GM19467 (cell line): ENCODE measurements at regions not wholly inside any gene's neighbourhood (a gene's known extent, or its start where the extent isn't known, plus 50 kb on each side); places are given as distances from the start of the nearest gene placed in this dataset.

Source experiments
- ATAC-seq: cut with Tn5 transposase; IDR thresholded peaks from one replicate; pipeline ENCODE4 v1.9.1; 2021; ENCODE audit warnings: mild to moderate bottlenecking, moderate library complexity; ENCODE audit not compliant: unreplicated experiment

DNA sequence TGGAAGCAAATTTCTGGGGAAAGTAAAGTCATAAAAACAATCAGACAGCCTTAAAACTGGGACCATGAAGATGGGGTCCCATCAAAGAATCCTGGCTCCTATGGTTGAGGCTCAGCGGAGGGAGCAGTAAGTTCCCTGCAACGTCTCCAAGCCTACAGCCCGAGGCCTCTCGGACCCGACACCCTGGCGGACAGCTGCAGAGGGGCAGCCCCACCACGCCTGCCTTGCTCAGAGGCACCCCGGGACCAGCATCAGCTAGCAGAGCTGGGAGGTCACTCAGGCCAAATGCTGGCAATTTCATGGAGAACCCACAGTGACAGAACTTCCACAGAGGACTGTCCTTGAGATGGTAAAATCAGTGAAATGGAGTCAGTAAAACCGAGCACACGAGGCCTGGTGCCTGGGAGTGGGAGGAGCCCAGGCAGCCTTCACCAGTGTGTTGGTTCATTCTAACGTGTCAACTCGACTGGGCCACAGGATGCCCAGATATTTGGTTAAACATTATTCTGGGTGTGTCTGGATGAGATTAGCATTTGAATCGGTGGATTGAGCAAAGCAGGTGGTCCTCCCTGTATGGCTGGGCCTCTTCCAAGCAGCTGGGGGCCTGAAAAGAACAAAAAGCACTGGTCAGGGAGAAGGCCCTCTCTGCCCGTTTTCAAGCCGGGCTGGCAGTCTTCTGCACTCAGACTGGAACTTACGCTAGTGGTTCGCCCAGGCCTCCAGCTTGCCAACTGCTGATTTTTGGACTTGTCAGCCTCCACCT is 96.2 kb upstream of the INSIG1 start:
- ATAC-seq, result no peak

DNA sequence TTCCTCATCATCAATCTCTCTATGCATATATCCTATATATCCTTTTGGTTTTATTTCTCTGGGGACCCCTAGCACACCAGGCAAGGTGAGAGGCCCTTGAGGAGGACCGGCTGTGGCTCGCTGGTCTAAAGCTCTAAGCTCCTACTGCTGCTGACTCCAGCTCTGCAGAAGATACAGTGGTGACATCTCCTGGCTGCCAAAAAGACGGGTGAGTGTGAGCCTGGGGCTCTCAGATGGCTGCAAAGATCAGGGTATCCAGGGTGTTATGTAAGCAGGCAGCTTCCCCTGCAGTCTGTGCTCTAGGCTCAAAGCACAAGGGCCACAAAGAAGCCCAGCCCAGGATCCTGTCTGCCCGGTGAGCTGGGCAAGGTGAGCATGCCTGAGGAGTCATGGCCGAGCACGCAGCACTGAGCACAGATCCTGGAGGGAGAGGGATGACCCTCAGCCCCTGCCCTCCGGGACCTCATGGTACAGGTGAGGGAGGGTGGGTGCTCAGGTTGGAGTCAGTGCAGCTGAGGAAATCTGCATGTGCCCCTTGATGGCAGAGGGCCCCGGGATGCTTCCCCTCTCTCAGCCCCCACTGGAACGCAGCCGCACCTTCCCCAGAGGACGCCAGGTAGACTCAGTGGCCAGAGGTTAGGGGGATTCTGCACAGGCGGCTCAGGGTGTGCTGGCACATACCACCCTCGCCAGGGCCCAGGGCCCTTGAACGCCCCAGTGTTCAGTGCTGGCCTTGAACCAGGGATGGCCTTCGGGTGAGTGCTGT is 95.4 kb upstream of the INSIG1 start:
- ATAC-seq, result no peak

DNA sequence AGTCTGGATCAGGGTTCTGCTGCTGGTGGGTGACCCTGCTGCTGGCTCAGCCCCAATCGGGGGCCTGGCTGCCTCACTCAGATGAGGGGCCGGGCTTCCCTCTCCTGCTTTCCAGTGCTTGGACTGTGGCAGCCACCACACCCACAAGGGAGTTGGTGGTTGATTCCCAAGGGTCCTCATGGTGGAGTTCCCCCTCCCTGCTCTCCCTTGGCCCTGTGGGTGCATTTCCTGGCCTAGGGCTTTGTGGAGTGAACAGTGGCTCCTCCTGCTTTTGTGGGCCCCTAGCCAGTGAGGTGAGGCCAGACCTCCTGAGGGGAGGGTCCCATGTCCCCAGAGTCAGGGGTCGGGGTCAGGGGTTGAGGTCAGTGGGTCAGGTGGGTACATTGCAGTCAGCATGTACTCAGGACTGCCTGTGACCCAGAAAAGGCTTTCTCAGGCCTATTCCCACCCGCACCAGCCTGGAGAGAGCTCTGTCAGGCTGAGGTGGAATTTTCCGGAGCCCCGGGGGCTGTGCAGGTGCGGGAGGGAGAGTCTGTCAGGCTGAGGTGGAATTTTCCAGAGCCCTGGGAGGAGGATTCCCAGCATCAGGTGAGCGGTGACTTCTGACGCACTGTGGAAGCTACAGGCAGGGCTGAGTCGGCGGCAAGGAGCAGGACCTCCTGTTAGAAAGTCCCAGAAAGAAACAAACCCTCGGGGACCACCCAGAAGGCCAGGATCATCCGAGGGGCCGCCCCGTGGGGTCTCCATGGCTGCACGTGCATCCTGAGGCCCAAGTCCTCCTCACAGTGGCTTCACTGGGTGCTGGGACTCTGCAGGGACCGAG is 94.4 kb upstream of the INSIG1 start:
- ATAC-seq, result no peak

DNA sequence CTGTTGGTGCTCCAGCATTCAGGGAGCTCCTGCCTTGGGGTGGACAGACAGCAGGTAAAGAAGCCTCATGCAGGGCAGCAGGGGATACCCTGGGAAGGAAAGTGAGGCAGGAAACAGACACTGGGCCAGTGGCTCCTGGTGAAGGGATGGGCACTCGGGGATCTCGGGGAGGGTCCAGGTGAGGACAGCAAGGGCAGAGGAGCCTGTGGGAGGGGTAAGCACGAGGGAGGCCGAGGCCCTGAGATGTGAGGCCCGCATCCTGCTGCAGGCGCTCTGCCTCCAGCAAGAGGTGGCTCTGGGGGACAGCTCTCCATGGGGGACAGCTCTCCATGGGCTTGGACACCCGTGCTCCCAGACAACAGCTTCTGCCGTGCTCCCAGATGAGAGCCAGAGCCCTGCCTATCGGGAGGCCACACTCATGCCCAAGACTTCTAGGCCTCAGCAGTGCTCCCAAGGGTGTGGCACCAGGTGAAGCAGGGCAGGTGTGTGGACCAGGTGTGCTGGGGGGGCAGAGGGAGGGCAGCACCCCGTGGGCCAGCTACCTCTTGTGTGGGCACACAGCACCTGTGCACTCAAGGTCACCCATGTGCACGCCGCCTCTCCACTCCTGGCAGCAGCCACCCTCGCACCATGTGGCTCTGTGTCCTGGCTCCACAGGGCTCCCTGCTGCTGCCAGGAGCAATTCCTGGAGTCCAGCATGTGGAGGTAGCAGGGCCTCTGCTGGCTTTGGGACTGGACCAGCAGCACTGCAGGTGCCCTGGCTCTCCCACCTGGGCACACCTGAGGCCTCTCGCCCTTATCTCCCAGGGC is 93.6 kb upstream of the INSIG1 start:
- ATAC-seq, result no peak

DNA sequence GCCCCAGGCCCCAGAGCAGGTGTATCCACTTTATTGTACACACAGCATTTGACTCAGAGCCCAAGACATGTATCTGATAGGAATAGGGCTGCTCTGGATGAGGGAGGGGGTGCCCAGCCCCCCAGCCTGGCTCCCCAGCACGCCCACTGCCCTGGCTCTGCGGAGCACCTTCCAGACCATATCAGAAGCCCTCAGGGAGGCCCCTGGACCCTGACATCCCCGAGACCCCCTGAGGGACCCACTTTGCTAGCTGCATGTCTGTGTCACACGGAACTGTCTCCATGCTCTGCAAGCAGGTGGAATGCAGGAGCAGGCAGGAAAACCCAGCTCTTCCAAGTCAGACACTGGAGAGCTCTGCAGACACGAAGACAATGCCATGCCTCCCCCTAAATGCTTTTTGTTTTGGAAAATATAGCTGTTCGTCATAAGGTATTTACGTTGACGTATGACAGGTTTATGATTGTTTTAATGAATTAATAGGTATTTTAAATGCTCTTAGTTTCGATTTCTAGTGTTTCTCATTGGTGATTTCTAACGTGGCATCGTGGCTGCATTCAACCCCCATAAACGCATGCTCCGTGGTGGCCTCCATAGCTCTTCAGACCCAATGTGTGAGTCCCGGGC is 92.8 kb upstream of the INSIG1 start:
- ATAC-seq, result no peak

DNA sequence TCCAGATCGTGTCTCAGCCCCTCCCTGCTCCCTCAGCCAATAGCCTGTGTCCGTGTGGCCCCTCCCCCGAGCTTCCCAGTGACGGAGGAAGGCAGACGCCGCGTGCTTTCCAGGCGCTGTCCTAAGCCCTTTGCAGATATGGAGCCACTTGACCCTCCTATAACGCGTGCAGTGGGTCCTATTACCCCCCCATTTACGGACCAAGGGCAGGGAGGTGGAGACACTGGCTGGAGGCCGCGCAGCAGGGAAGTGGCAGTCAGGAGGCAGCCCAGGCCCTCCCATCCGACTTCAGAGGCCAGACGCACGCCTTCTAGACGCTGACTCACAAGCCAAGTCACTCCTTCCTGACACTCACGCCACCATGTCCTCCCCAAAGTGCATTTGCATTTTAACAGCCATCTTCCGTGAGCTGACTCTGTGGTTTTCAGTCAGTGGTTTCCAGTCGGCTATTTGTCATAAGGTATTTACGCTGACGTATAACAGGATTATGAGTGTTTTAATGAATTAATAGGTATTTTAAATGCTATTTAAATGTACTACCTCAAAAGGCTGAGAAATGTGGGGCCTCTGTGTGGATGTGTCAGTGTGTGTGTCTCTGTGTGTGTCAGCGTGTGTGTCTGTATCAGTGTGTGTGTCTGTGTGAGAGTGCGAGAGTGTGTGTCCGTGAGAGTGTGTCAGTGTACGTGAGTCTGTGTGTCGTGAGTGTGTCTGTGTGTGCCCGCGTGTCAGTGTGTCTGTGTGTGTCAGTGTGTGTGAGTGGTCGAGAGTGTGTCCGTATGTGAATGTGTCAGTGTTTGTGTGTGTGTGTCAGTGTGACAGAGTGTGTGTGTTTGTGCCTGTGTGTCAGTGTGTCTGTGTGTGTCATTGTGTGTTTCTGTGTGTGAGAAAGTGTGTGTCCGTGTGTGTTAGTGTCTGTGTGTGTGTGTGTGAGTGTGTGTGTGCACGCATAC is 92.0 kb upstream of the INSIG1 start:
- ATAC-seq, result peak; percentile 83

DNA sequence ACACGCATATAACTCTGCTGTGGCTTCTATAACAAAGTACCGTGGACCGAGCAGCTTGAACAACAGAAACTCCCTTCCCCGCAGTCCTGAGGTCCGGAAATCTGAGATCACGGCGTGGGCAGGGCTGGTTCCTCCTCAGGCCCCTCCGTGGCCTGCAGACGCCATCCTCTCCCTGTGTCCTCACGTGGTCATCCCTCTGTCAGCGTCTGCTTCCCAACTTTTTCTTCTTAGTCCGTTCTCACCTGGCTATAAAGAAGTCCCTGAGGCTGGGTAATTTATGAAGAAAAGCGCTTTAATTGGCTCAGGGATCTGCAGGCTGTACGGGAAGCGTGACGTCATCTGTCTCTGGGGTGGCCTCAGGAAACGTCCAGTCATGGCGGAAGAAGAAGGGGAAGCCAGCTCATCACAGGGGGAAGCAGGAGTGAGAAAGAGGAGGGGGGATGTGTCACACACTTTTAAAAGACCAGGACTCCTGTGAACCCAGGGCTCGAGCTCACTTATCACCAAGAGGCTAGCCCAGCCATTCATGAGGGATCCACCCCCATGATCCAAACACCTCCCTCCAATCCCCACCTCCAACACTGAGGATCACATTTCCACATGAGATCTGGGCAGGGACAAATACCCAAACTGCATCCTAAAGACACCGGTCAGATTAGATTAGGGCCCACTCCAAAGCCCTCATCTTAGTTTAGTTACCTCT is 91.2 kb upstream of the INSIG1 start:
- ATAC-seq, result peak; percentile 31

DNA sequence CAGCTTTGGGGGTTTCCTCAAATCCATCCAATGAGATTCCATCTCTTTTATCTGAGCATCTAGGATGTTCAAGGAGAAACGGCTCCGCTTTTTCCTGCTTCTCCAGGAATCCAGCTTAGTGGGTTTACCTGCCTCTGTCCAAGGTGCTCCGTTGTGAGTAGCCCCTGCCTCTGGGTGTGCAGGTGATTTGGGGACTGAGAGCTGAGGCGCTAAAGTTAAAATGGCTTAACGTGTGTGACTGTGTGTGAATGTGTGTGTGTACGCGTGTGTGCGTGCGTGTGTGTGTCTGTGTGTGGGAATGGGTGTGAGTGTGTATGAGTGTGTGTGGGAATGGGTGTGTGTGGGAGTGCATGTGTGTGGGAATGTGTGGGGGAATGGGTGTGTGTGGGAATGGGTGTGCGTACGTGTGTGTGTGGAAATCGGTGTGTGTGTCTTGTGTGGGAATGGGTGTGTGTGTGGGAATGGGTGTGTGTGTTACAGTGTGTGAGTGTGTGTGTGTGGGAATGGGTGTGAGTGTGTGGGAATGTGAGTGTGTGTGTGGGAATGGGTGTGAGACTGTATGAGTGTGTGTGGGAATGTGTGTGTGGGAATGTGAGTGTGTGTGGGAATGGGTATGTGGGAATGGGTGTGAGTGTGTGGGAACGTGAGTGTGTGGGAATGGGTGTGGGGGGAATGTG is 90.2 kb upstream of the INSIG1 start:
- no peak for ATAC-seq

DNA sequence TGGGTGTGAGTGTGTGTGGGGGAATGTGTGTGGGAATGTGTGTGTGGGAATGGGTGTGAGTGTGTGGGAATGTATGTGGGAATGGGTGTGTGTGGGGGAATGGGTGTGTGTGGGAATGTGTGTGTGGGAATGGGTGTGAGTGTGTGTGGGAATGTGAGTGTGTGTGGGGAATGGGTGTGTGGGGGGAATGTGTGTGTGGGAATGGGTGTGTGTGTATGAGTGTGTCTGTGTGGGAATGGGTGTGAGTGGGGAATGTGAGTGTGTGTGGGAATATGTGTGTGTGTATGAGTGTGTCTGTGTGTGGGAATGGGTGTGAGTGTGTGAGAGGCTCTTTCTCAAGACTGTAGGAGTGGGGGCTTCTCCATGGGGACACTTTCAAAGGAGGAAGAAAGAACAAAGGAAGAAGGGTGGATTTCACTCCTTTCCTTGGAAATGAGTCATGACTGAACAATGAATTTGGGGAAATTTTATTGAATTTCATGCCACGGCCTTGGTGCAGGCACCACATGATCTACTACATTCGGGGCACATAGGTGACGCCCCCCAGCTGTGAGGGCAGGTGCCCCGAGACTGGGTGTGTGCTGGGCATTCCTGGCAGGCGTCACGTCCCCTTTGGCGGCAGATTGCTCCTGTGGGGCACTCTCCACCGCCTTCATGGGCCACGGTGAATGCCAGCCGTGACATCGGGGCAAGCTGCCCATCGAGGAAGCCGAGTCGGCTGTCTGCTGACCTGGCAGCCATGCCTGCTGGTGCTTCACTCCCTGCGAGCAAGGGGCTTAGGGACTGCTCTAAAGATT is 88.8 kb upstream of the INSIG1 start:
- no peak for ATAC-seq

DNA sequence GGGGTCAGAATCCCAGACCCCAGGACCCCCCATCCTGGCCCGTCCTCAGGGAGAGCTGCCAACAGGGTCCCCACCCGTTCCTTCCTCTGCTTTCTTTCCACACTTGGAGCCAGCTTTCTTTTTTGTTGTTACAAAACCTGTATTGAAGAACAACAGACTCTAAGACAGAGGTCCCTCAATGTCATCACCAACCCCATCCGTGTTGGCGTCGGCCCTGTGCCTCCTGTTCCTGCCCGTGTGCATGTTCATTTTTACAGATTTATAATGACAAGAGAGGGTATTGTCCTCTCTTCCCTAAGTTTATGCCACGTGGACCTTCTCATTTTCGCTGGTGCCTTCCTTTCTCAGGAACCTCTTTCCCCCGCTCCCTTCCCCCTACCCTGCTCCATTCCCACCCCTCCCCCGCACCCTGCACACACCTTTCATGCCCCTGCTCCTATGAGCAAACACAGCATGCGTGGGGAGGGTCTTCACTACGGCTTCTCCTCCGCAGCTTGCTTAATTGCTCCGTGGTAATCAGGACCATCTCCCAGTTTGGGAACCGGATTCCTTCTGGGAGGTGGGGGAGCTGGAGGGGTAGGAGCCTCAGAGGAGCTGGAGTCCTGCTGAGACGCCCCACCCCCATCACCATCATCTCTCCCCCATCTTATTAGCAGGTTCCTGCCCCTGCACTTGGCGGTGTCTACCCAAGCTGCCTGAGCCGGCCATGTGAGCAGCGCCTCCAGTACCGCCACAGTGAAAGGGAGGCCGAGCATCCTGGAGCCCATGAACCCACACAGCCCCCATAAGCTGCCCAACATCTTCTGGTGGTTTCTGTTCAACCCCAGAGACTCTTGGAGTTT is 88.0 kb upstream of the INSIG1 start:
- ATAC-seq, result no peak

DNA sequence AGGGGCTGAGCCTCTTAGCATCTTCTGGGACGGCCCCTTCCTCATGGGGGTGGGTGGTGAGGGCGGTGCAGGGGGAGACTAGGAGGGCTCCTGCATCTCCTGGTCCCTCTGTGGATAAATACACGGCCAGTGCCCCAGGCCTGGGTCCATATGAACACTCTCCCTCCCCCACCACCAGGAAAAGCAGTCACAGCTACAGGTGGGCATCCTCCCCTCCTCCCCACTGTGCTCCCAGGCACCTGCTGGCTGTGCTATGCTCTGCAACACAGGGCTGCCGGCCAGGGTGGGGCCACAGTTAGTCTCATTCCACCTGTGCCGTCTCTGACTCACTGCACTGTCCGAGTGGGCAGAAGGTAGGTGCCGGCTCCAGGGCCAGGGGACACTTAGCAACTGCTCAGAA is 87.3 kb upstream of the INSIG1 start:
- ATAC-seq, result no peak

DNA sequence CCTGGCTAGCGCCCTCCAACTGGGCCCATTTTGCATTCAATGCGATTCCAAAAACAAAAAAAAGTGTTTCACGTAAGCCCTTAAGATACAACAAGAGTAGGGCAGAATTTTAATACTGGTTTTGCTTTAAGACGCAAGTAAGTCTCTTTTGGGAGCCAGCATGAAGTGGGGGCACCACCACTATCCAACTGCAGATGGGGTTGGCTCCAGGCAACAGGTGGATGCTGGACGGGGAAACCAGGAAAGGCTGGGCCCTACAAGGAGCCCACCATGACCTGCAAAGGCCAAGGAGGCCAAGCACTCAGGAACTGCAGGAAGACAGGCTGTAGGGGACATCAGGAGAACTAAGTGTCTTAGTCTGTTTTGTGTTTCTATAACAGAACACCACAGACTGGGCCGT is 86.5 kb upstream of the INSIG1 start:
- ATAC-seq, result no peak

DNA sequence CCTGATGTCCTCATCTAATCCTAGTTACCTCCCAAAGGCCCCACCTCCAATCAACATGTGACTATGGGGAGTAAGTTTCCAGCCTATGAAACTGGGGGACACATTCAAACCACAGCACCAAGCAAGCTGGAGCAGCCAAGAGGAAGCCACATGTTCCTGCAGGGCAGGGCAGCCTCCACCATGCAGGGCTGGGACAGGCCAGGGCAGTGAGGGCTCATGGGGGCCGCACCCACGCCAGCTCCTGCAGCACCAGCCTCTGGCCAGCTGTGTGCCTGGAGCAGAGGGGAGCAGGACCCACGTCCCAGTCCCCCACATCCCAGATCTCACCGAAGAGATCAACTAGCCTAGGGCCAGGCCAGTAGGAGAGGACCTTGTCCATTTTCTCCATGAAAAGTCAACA is 85.9 kb upstream of the INSIG1 start:
- ATAC-seq, result no peak

DNA sequence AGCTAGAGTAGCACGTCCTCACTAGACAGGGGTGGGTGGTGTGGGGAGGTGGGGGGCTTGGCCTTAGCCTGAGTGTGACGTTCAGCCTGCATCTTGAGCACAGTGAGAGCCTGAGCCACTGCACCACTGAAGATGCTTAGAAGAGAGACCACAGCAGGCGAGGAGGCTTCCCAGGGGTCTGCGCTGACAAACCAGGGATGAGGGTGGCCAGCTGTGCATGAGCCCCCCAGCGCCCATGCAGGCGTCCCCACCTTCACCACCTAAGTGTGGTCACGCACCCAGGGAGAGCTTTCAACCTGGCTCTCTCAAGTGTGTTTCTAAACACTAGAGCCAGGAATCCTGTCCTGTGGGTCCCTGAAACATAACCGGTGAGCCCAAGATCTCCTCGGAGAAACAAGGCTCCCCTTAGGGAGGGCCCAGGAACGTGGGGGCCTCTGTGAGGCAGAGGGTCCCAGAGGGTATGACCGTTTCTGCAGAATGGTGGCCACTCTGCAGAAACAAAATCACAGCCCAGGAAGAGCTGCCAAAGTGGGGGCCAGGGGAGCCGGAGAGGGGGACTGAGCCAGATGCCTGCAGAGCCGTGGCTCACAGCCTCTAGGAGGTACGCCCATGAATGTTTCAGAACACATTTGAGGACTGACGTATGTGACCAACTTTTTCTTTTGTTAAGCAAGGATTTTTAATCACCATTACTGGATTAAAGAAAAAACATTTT is 85.2 kb upstream of the INSIG1 start:
- no peak for ATAC-seq

DNA sequence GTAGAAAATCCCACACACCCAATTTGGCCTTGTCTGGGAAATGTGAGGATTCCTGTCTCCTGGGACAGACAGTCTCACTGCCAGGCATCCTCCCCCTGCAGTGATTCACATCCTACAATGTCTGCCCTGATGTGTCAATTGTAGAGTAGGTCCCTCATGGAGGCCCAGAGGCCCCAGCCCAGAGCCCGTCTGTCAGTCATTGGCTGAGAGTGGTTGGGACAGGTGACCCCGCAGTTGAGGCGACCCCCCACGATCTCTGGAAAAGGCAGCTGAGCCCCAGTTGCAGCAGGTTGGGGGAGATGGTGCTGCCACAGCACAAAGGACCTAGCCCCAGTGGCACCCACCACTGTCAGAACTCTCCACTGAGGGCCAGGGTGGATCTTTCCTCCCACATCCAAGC is 84.3 kb upstream of the INSIG1 start:
- ATAC-seq, result no peak
